ENCODE measurements at regions not wholly inside any gene's neighbourhood (a gene's known extent, or its start where the extent isn't known, plus 50 kb on each side); places are given as distances from the start of the nearest gene placed in this dataset.
A peak's percentile ranks its signal among the peaks of the same experiment; 100 is the strongest.

DNA sequence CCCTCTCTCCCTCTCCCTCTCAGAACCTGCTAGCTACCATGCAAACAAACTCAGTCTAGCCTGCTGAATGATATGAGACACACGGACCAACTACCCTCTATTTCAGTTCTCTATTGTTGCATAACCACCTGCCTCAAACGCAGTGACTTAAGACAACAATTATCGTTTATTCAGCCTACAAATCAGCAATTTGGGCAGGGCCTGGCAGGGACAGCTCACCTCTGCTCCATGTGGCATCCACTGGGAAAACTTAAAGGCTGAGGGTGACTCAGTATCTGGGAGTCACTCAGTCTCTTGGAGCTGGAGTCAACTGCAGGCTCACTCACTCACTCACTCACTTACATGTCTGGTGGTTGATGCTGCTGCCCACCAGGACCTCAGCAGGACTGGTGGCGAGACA, 121.3 kb downstream of the SEC16B start:
- peak; percentile 66 for DNase-seq
- Mint-ChIP-seq H3K27ac (peak overlapping the region; percentile 85), H3K4me3 (peak overlapping the region; percentile 33; the same call in 1 of the 2 replicates), H3K4me1 (ENCODE audit: low read depth) (peaks cover 30% of the 10 kb centered on the region), H3K36me3 (ENCODE audit: low read depth) (no peaks in the 10 kb centered on the region), H3K27me3 (ENCODE audit: insufficient read depth) (no peaks in the 10 kb centered on the region; the same call in 1 of the 2 replicates), H3K9me3 (no peaks in the 10 kb centered on the region)
- TF ChIP-seq, protein P1, sequence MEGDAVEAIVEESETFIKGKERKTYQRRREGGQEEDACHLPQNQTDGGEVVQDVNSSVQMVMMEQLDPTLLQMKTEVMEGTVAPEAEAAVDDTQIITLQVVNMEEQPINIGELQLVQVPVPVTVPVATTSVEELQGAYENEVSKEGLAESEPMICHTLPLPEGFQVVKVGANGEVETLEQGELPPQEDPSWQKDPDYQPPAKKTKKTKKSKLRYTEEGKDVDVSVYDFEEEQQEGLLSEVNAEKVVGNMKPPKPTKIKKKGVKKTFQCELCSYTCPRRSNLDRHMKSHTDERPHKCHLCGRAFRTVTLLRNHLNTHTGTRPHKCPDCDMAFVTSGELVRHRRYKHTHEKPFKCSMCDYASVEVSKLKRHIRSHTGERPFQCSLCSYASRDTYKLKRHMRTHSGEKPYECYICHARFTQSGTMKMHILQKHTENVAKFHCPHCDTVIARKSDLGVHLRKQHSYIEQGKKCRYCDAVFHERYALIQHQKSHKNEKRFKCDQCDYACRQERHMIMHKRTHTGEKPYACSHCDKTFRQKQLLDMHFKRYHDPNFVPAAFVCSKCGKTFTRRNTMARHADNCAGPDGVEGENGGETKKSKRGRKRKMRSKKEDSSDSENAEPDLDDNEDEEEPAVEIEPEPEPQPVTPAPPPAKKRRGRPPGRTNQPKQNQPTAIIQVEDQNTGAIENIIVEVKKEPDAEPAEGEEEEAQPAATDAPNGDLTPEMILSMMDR (IDR thresholded peaks at IDR 0.05) = no peak

DNA sequence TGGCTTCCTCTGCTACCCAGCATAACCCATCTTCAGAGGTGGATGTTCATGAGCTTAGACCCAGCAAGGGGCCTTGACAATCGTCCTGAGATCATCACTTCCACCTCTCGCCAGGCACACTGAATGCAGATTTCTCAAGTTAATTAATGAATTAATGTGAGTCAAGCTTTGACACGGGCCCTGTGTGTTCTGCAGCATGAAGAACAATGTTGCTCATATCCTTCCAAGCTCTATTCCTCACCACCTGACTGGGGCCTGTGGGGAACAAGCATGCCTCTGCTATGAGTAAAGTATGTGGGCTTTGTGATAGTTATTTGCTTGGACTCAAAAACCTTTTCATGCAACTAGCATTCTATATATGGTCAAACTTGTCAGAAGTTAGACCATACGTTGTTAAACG, 122.0 kb downstream of the SEC16B start:
- TF ChIP-seq, protein P1 (IDR thresholded peaks at IDR 0.05) = no peak
- H3K9me3 Mint-ChIP-seq = no peaks in the 10 kb centered on the region
- DNase-seq = peak; percentile 82
- H3K4me1 Mint-ChIP-seq (ENCODE audit: low read depth) = peaks cover 30% of the 10 kb centered on the region
- no peaks in the 10 kb centered on the region; the same call in 1 of the 2 replicates for H3K27me3 Mint-ChIP-seq (ENCODE audit: insufficient read depth)
- no peaks in the 10 kb centered on the region for H3K36me3 Mint-ChIP-seq (ENCODE audit: low read depth)
- no peak overlapping the region for H3K4me3 Mint-ChIP-seq
- H3K27ac Mint-ChIP-seq = peak overlapping the region; percentile 77

DNA sequence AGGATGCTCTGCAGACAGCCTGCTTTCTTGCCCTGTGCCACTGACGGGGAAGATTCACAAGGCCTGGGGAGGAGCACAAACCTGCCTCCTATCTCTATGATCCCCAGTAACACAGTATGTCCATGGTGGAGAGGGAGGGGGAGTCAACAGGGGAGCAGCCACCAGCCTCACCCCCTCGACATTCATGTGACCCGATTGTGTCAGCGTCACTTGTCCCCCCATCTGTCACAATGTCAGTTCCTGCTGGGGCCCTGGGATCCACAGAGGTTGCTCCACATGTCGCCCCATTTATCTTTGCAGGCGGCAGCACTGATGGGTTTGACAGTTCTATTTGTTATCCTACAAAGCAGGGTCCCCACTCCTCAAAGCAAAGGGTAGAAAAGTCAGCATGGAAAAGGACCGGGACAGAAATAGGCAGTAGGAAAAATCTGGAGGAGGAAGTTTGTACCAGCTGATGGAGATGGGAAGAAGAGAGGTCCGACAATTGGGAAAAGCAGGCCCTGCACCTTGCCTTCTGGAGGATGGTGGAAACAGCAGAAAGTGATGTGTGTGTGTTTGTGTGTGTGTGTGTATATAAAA, 130.9 kb downstream of the SEC16B start:
- Mint-ChIP-seq H3K27ac (no peak overlapping the region), H3K4me1 (ENCODE audit: low read depth) (no peaks in the 10 kb centered on the region), H3K9me3 (no peaks in the 10 kb centered on the region), H3K36me3 (ENCODE audit: low read depth) (no peaks in the 10 kb centered on the region), H3K4me3 (no peak overlapping the region), H3K27me3 (ENCODE audit: insufficient read depth) (peaks cover 18% of the 10 kb centered on the region)
- TF ChIP-seq, protein P1 (IDR thresholded peaks at IDR 0.05) = no peak
- no peak for DNase-seq

DNA sequence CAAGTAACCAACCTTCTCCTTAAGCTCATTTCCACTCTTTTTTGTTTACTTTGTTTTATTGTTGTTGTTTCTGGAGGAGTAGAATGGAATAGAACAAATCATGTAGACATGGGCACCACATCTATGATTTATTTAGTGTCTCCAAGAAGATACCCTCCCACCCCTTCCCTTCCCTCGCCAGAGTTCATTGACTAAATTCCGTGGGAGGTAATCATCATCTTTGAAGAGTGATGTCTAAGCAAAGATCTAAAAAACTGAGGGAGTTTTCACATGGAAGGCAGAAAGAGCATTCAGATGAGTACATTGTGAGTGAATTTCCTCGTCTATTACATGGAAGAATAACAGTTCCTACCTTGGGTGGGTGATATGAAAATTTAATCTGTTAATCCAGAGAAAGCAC, 136.2 kb downstream of the SEC16B start:
- DNase-seq = no peak
- Mint-ChIP-seq H3K9me3 (peaks cover 10% of the 10 kb centered on the region; the same call in 1 of the 2 replicates), H3K27ac (no peak overlapping the region), H3K4me1 (ENCODE audit: low read depth) (no peaks in the 10 kb centered on the region), H3K4me3 (no peak overlapping the region), H3K36me3 (ENCODE audit: low read depth) (no peaks in the 10 kb centered on the region), H3K27me3 (ENCODE audit: insufficient read depth) (peaks cover 14% of the 10 kb centered on the region)
- TF ChIP-seq, protein P1 (IDR thresholded peaks at IDR 0.05) = no peak

DNA sequence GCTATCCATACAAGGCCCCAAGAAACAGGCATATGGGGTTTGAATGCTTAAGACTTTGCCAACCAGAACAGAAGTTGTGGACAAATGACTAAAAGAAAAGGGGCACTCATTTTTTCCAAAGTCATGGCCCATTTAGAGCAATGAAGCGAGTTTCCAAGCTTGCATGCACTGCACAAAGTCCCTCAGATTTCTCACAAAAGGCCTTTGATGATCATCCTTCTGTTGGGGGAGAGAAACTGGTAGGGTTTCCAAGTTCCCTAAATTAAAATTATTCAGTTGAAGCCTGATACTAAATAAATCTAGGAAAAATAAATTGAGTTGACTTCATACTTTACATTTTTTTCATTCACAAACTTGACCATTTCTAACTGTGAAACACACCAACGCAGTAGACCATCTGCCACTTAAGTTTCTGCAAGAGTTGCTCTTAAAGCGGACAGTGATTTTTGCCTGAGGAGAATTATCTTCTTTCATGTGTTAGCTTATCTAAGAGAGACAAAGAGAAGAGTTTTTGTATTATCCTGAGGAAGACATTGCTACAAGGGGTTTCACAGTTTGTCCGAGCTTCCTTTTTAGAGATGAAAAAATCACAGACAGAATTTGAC, 139.2 kb downstream of the SEC16B start:
- Mint-ChIP-seq H3K27ac (no peak overlapping the region), H3K36me3 (ENCODE audit: low read depth) (no peaks in the 10 kb centered on the region), H3K4me3 (no peak overlapping the region), H3K9me3 (peaks cover 10% of the 10 kb centered on the region; the same call in 1 of the 2 replicates), H3K4me1 (ENCODE audit: low read depth) (no peaks in the 10 kb centered on the region), H3K27me3 (ENCODE audit: insufficient read depth) (peaks cover 4% of the 10 kb centered on the region)
- no peak for DNase-seq
- TF ChIP-seq, protein P1 (IDR thresholded peaks at IDR 0.05) = no peak
